HG03025 (cell line): ENCODE measurements at regions not wholly inside any gene's neighbourhood (a gene's known extent, or its start where the extent isn't known, plus 50 kb on each side); places are given as distances from the start of the nearest gene placed in this dataset.

ENCODE experiments used
- ATAC-seq: cut with Tn5 transposase; IDR thresholded peaks from one replicate; pipeline ENCODE4 v1.9.1; 2021; ENCODE audit warnings: mild to moderate bottlenecking, moderate library complexity; ENCODE audit not compliant: unreplicated experiment, low FRiP score

- no peak for ATAC-seq
Measured at GRCh38 chr12:127559349-127560040, 707.5 kb upstream of the TMEM132C start.

- ATAC-seq = no peak
Measured at GRCh38 chr12:127560041-127560478, 706.9 kb upstream of the TMEM132C start.

GRCh38 chr12:127562816-127563215, 704.2 kb upstream of the TMEM132C start:
- no peak for ATAC-seq

- ATAC-seq = no peak
Measured at GRCh38 chr12:127565241-127565640, 701.7 kb upstream of the TMEM132C start.

- ATAC-seq = no peak
Measured at GRCh38 chr12:127567531-127567930, 699.4 kb upstream of the TMEM132C start.

GRCh38 chr12:127570387-127570786, 696.6 kb upstream of the TMEM132C start:
- no peak for ATAC-seq

GRCh38 chr12:127570793-127571360, 696.1 kb upstream of the TMEM132C start:
- no peak for ATAC-seq

- ATAC-seq = no peak
Measured at GRCh38 chr12:127571578-127571977, 695.4 kb upstream of the TMEM132C start.

GRCh38 chr12:127579446-127579845, 687.5 kb upstream of the TMEM132C start:
- no peak for ATAC-seq

GRCh38 chr12:127582074-127582473, 684.9 kb upstream of the TMEM132C start:
- ATAC-seq = no peak

- no peak for ATAC-seq
Measured at GRCh38 chr12:127583041-127583440, 683.9 kb upstream of the TMEM132C start.

- ATAC-seq = no peak
Measured at GRCh38 chr12:127588249-127588648, 678.7 kb upstream of the TMEM132C start.

GRCh38 chr12:127589541-127589940, 677.4 kb upstream of the TMEM132C start:
- ATAC-seq = no peak

- no peak for ATAC-seq
Measured at GRCh38 chr12:127590868-127591267, 676.1 kb upstream of the TMEM132C start.

- no peak for ATAC-seq
Measured at GRCh38 chr12:127592245-127592644, 674.7 kb upstream of the TMEM132C start.

GRCh38 chr12:127594351-127594970, 672.5 kb upstream of the TMEM132C start:
- ATAC-seq = no peak

GRCh38 chr12:127595506-127595905, 671.5 kb upstream of the TMEM132C start:
- ATAC-seq = no peak

- ATAC-seq = no peak
Measured at GRCh38 chr12:127596891-127597290, 670.1 kb upstream of the TMEM132C start.

- no peak for ATAC-seq
Measured at GRCh38 chr12:127599436-127599835, 667.5 kb upstream of the TMEM132C start.

- no peak for ATAC-seq
Measured at GRCh38 chr12:127600211-127600610, 666.8 kb upstream of the TMEM132C start.

- no peak for ATAC-seq
Measured at GRCh38 chr12:127606476-127607015, 660.4 kb upstream of the TMEM132C start.
